Smooth muscle cell (in vitro differentiated cells): ENCODE measurements at regions not wholly inside any gene's neighbourhood (a gene's known extent, or its start where the extent isn't known, plus 50 kb on each side); places are given as distances from the start of the nearest gene placed in this dataset.
"Not testable (repeated sequence)": the region's sequence is repeated elsewhere in the genome, so short reads cannot be mapped to it uniquely, and the experiment has no call there.

ENCODE experiments used
- DNase-seq: peaks from one replicate; lab custom pipeline; 2025; ENCODE audit not compliant: unreplicated experiment; lab: John Stamatoyannopoulos, UW
- H2AFZ ChIP-seq: fragments of 200-600 bp; sonication (generic); 2 replicates; pipeline ENCODE4 v1.6.0; 2016; ENCODE audit warnings: antibody characterized with exemption, low read depth, mild to moderate bottlenecking
- H3F3A ChIP-seq: fragments of 200-600 bp; sonication (generic); 2 replicates; pipeline ENCODE4 v1.6.0; 2017; ENCODE audit warnings: antibody characterized with exemption, low read depth
- H3K27ac ChIP-seq: fragments of 200-600 bp; sonication (generic); 2 replicates; pipeline ENCODE4 v1.5.1; 2016; ENCODE audit warnings: low read depth, mild to moderate bottlenecking
- H3K27me3 ChIP-seq: fragments of 200-600 bp; sonication (generic); 2 replicates; pipeline ENCODE4 v1.6.1; 2016; ENCODE audit warnings: low read depth, mild to moderate bottlenecking
- H3K36me3 ChIP-seq: fragments of 200-600 bp; sonication (generic); 2 replicates; pipeline ENCODE4 v1.5.1; 2016; ENCODE audit warnings: low read depth
- H3K4me1 ChIP-seq: fragments of 200-600 bp; sonication (generic); 2 replicates; pipeline ENCODE4 v1.5.1; 2016; ENCODE audit warnings: low read depth
- H3K4me2 ChIP-seq: fragments of 200-600 bp; sonication (generic); 2 replicates; pipeline ENCODE4 v1.6.0; 2016; ENCODE audit warnings: mild to moderate bottlenecking
- H3K4me3 ChIP-seq: fragments of 200-600 bp; sonication (generic); 2 replicates; pipeline ENCODE4 v1.5.1; 2016; ENCODE audit warnings: mild to moderate bottlenecking
- H3K79me2 ChIP-seq: fragments of 200-600 bp; sonication (generic); 2 replicates; pipeline ENCODE4 v1.6.0; 2016; ENCODE audit warnings: low read depth, mild to moderate bottlenecking
- H3K9ac ChIP-seq: fragments of 200-600 bp; sonication (generic); 2 replicates; pipeline ENCODE4 v1.6.0; 2016; ENCODE audit warnings: low read depth
- H3K9me3 ChIP-seq: fragments of 200-600 bp; sonication (generic); replicated peaks from 2 replicates; pipeline ENCODE4 v1.5.1; 2016; ENCODE audit warnings: low read depth
- H4K20me1 ChIP-seq: fragments of 200-600 bp; sonication (generic); 2 replicates; pipeline ENCODE4 v1.6.0; 2016; ENCODE audit warnings: low read depth
- WGBS: methylation state at CpG from one replicate; pipeline ENCODE4 v1.1.7; 2016; ENCODE audit warnings: low lambda C conversion rate; 5-methylcytosine and 5-hydroxymethylcytosine counted together
- TF ChIP-seq, protein P1 (sequence below): fragments of 200-600 bp; sonication (generic); IDR thresholded peaks from 2 replicates; pipeline ENCODE4 v1.5.1; 2017; ENCODE audit warnings: borderline replicate concordance, mild to moderate bottlenecking, antibody characterized with exemption; ENCODE audit not compliant: insufficient read depth, poor library complexity, severe bottlenecking

DNA sequence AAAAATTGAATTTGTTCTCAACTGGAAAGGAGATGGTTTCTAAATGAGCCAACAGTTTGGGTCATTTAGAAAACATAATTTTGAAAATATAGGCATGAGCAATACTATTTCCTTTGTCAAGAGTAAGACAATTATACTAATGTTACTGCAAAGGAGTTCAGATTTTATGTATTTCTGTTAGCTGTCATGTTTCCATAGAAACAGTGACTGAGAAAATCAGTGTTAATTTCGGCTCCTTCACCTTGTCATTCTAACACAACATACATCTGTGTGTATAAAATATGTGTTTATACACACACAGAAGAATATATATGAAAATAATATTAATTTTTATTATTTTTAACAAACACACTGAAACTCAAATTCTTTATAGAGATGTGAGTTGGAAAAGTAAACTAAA, 178.0 kb upstream of the SPHKAP start:
- no peak for DNase-seq
- TF ChIP-seq, protein P1, sequence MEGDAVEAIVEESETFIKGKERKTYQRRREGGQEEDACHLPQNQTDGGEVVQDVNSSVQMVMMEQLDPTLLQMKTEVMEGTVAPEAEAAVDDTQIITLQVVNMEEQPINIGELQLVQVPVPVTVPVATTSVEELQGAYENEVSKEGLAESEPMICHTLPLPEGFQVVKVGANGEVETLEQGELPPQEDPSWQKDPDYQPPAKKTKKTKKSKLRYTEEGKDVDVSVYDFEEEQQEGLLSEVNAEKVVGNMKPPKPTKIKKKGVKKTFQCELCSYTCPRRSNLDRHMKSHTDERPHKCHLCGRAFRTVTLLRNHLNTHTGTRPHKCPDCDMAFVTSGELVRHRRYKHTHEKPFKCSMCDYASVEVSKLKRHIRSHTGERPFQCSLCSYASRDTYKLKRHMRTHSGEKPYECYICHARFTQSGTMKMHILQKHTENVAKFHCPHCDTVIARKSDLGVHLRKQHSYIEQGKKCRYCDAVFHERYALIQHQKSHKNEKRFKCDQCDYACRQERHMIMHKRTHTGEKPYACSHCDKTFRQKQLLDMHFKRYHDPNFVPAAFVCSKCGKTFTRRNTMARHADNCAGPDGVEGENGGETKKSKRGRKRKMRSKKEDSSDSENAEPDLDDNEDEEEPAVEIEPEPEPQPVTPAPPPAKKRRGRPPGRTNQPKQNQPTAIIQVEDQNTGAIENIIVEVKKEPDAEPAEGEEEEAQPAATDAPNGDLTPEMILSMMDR: no peak

DNA sequence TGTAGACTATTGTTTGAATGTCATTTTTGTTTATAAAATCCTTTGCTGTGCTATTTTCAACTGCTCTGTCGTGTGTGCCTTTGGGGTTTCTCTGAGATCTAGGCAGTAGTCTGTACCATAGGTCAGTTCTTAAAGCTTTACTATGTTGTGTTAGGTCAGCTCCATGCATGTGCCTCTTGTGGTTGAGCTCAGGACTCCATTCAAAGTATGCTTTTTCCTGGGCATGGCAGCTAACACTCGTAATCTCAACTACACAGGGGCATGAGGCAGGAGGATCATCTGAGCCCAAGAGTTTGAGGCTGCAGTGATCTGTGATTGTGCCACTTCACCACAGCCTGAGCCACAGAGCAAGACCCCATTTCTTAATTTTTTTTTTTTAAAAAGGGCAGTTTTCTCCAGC, 174.4 kb upstream of the SPHKAP start:
- no peaks in the 10 kb centered on the region for H3K4me1 ChIP-seq
- H3K27ac ChIP-seq: no peak overlapping the region
- H3K4me2 ChIP-seq: no peak overlapping the region
- no peaks in the 10 kb centered on the region for H3F3A ChIP-seq
- no peaks in the 10 kb centered on the region for H3K36me3 ChIP-seq
- H3K9me3 ChIP-seq: no peaks in the 10 kb centered on the region
- no peak overlapping the region for H3K4me3 ChIP-seq
- WGBS: 76% methylated on average over 2 of the region's 2 CpGs
- H3K79me2 ChIP-seq: no peaks in the 10 kb centered on the region
- H4K20me1 ChIP-seq: no peaks in the 10 kb centered on the region
- no peak overlapping the region for H2AFZ ChIP-seq
- TF ChIP-seq, protein P1: no peak
- no peak for DNase-seq
- H3K27me3 ChIP-seq: no peaks in the 10 kb centered on the region
- H3K9ac ChIP-seq: no peak overlapping the region

More for the DNA sequence above, 178.0 kb upstream of the SPHKAP start:
- no peak overlapping the region for H3K27ac ChIP-seq
- no peaks in the 10 kb centered on the region for H4K20me1 ChIP-seq
- H3K4me3 ChIP-seq: no peak overlapping the region
- WGBS: 68% methylated on average over 1 of the region's 1 CpG
- no peaks in the 10 kb centered on the region for H3K9me3 ChIP-seq
- no peaks in the 10 kb centered on the region for H3K27me3 ChIP-seq
- H3K36me3 ChIP-seq: no peaks in the 10 kb centered on the region
- no peak overlapping the region for H3K4me2 ChIP-seq
- H3F3A ChIP-seq: no peaks in the 10 kb centered on the region
- H3K79me2 ChIP-seq: no peaks in the 10 kb centered on the region
- no peak overlapping the region for H3K9ac ChIP-seq
- H2AFZ ChIP-seq: no peak overlapping the region
- no peaks in the 10 kb centered on the region for H3K4me1 ChIP-seq

DNA sequence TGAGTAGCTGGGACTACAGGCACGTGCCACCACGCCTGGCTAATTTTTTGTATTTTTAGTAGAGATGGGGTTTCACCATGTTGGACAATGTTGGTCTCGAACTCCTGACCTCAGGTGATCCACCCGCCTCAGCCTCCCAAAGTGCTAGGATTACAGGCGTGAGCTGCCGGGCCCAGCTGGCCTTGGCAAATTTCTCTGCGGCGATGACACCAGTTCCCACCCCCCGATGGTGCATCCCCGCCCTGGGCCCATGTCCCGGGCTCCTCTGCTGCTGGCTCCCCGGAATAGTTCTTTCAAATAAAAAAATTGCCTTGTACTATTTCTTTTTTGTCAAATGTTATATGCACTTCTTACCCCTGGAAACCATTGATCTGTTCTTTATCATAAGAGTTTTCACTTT, 171.5 kb upstream of the SPHKAP start:
- H3K9ac ChIP-seq, H3K27me3 ChIP-seq, H3K27ac ChIP-seq, H2AFZ ChIP-seq, H3K4me2 ChIP-seq, H3K9me3 ChIP-seq, DNase-seq, H3K36me3 ChIP-seq, H3K79me2 ChIP-seq, H3K4me1 ChIP-seq, H3K4me3 ChIP-seq, H3F3A ChIP-seq, H4K20me1 ChIP-seq: not testable (repeated sequence)
- 90% methylated on average over 12 of the region's 12 CpGs for WGBS

DNA sequence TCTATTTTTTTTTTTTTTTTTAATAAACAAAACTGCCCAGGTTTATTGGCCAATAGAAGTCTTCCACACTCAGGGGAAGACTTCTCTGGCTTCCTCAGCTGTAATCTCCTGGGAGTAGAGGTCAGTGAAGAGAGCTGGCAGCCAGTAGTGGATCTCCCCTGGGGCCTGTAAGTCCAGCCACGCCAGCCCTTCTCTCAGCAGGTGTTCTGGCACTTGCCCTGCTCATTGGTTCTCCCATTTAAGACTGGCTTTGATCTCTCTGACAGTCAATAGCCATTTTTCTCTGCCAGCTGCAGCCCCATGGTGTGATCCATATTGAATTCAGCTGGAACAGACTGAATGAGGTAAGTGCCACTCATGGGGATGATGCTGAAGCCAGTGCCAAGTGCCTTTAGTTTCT, 170.6 kb upstream of the SPHKAP start:
- no peak overlapping the region for H3K27ac ChIP-seq
- H3K9me3 ChIP-seq: no peaks in the 10 kb centered on the region
- no peaks in the 10 kb centered on the region for H3K27me3 ChIP-seq
- DNase-seq: no peak
- no peak overlapping the region for H2AFZ ChIP-seq
- H3K9ac ChIP-seq: no peak overlapping the region
- H3K79me2 ChIP-seq: no peaks in the 10 kb centered on the region
- no peak overlapping the region for H3K4me2 ChIP-seq
- H3K36me3 ChIP-seq: no peaks in the 10 kb centered on the region
- H3K4me1 ChIP-seq: peaks cover 5% of the 10 kb centered on the region
- H3F3A ChIP-seq: no peaks in the 10 kb centered on the region
- 81% methylated on average over 1 of the region's 1 CpG for WGBS
- H3K4me3 ChIP-seq: no peak overlapping the region
- TF ChIP-seq, protein P1: no peak
- no peaks in the 10 kb centered on the region for H4K20me1 ChIP-seq
